ENCODE measurements at regions not wholly inside any gene's neighbourhood (a gene's known extent, or its start where the extent isn't known, plus 50 kb on each side); places are given as distances from the start of the nearest gene placed in this dataset.

DNA sequence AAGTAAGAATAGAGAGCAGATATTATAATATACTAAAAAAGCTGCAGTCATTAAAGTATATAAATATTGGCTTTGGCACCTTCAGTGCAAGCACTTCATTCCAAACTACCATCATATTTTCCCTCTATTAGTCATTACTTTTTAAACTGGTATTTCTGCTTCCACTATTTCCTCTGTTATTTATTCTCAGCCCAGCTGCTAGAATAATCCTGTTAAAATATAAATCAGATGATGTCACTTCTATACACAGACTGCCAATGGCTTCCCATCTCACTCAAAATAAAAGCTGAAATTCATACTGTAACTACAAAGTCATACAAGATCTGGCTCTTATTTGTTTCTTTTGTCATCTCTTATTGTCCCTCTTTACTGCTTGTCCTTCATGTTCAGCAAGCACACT lies 432.9 kb downstream of the TLE4 start:
- no peak for DNase-seq (ENCODE audit: low read depth in 2 of 2)

DNA sequence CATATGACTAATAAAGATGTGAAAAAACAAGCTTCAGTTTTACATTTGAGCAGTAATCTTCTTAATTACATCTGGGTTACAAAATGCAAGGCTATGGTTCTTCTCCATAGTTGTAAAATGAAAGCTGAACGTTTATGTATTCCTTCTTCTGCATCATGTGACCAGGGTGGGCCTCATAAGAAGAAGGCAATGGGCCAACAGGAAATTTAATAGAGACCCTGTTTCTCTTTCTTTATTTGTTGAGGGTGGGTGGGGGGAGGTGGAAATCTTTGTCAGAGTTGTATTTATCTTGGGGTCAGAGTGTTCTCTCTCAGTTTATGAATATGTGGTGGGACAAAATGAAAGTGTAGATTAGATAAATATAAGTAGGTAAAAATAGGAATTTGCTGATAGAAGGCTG lies 418.8 kb downstream of the TLE4 start:
- no peak for DNase-seq (ENCODE audit: low read depth in 2 of 2)

DNA sequence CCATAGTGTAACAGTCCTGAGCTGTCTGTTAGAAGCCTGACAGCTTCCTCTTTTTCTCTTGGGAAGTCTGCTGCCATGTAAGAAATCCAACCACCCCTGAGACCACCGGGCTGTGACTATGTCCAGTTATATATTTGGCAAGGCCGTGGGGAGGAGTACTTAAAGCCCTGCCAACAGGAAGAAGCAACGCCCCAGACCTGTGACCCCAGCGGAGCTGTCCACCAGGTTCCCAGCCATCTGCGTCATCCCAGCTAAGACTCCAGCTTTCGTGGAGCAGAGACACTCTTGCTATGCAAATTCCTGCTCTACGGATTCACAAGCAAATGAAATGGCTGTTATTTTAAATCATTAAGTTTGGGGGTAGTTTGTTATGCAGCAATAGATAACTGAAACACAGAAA lies 417.3 kb downstream of the TLE4 start:
- DNase-seq (ENCODE audit: low read depth in 2 of 2) = no peak

DNA sequence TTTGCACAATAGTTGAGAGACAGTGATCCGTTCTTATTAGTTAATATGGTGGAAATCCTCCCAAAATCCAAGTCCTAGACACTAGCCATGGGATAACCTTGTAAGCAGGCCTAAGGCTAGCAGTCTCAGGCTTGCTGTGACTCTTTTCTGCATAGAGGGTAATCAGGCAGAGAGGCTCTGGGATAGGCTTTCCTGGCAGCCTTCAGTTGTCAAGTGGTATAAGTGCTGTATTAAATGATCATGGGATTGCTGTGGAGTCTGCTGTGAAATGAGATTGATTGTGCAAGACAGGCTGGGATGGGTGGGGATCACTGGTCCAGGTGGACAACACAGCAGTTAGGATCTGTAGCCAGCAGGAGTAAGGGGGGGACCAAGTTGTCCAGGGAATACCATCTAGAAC lies 416.4 kb downstream of the TLE4 start:
- no peak for DNase-seq (ENCODE audit: low read depth in 2 of 2)

DNA sequence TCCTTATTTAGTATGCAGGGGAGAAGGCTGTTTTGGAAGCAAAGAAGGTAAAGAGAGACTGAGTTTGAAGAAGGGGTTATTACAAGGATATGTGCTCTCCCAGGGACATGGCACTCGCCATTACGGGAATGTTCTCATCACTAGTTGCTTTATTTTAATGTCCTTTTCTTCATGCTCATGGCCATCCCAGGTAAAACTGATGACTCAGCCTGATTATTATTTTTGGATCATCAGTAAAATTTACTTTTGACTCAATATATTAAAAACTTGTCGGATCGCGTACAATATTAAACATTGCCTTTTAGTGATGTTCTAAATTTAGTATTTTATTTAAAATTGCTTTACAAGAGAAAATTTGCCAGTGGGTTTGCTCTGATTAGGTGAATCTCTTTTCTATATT lies 414.7 kb downstream of the TLE4 start:
- DNase-seq (ENCODE audit: low read depth in 2 of 2) = no peak

DNA sequence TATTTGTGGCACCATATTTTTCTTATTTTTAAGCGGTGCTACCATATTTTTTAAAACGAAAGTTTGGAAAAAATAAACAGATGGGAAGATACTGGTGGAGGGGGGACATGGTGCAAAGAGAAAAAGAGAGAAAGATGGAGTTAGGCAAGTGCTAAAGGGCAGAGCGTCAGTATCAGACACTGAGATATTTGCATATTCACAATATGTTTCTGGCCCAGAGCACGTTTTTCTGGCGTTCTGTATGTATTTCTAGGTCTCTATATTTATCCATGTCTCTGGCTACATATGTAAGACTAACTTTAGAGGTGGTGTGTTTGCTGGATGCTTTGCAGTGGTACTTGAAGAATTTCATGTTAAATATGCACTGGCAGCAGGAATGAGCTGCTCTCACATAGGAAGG lies 414.0 kb downstream of the TLE4 start:
- DNase-seq (ENCODE audit: low read depth in 2 of 2) = no peak

DNA sequence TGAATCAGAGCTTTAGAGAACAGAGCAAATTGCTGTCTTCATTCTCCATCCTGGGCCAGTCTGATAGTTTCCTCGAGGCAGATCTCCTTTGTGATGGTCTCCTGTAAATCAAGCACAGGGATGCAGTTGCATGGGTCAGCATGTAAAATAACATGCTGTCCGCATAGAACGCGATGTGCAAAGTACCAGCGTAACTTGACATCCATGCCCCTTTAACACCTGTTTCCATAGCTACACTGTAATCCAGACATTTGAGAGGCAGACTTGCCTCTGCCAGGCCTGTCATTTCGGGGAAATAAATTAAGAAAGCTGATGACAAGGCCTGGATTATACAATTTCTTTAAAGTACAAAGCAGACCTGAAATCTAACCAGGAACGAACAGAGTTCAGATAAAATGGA lies 413.5 kb downstream of the TLE4 start:
- DNase-seq (ENCODE audit: low read depth in 2 of 2) = no peak

DNA sequence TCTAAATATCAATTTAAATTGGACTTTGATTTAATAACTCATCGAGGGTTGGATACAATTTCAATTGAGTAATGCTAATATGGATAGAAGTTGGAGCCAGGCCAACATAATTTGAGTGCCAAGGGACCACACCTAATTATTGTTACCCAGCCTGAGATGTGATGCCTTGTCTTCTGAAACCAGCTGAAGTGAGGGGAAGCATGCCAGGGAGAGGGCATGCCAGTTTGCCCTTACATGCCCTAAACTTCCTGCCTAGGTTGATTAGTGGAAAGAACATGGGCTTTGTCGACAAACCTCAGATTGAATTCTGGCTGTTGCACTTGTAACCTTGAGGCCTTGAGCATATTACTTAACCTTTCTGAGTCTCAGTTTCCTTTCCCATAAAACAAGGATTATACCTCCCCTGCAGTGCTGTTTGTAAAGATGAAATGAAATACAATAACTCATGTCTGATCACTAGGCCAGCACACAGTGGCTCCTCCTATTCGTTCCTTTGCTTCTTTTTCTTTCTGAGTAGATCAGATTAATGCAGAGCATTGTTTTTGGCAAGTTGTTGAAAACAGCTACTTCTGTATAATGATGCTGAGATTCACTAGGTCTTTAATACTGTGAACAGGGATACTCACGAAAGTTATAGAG lies 412.8 kb downstream of the TLE4 start:
- no peak for DNase-seq (ENCODE audit: low read depth in 2 of 2)

DNA sequence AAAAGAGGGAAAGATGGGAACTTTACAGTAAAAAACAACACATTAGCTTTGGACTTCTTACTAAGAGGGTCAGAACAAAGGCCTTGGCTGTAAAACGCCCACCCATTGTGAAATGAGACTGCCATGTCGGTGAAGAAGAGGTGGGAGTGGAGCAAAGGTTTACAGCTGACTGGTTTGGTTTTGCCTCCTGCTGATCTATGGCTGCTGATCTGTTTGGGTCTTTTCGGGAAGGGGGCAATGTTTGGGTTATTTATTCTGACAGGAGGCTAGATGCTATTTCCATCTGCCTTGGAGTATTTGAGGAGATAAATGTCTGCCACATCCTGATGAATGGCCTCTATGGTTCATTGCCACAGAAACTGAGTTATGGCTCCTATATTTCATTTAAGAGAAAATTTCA lies 408.7 kb downstream of the TLE4 start:
- no peak for DNase-seq (ENCODE audit: low read depth in 2 of 2)

DNA sequence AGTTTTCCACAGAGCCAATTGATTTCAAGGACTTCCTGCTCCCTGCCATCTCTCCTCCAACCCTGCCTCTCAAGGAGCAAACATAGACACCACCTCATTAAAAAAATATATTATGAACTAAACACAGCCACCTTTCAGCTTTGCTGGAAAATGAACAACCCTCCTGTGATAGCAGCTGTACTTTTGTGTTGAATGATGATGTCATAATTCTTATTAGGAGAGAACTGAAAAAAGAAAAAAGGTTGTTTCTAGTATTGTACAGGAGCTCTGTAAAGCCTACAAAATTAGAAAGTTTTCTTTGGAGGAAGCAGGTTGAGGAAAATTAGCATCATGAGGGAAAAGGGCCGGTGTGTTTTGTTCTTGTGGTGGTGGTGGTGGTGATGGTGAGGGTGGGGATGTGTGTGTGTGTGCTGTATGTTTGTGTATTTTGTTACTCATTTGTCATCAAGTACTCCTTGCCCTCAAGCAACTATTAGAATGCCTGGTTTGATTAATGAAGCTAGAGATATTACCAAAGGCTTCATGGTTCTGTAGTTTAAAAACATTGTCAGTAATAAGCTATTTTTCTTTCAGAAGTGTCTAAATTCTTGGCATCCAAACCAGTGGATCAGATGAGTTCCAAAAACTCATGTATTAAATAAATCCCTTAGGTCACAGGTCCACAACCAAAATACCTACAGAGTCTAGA lies 405.9 kb downstream of the TLE4 start:
- no peak for DNase-seq (ENCODE audit: low read depth in 2 of 2)

DNA sequence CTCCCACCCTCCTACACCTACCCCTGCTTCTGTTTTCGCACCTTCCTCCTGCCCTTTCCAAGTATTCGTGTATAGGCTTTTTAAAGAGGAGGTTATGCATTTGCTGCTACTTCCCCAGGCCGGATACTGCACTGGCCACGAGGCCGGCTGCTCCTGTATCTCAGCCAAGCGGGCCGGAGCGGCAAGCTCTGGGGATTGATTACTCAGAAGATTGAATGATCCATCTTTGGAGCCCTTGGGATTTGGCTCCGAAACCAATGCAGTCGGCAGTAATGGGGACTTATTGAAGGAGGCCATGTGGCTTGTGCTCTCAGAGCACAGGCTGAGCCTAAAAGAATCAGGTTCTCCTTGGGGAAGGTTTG lies 405.3 kb downstream of the TLE4 start:
- no peak for DNase-seq (ENCODE audit: low read depth in 2 of 2)

DNA sequence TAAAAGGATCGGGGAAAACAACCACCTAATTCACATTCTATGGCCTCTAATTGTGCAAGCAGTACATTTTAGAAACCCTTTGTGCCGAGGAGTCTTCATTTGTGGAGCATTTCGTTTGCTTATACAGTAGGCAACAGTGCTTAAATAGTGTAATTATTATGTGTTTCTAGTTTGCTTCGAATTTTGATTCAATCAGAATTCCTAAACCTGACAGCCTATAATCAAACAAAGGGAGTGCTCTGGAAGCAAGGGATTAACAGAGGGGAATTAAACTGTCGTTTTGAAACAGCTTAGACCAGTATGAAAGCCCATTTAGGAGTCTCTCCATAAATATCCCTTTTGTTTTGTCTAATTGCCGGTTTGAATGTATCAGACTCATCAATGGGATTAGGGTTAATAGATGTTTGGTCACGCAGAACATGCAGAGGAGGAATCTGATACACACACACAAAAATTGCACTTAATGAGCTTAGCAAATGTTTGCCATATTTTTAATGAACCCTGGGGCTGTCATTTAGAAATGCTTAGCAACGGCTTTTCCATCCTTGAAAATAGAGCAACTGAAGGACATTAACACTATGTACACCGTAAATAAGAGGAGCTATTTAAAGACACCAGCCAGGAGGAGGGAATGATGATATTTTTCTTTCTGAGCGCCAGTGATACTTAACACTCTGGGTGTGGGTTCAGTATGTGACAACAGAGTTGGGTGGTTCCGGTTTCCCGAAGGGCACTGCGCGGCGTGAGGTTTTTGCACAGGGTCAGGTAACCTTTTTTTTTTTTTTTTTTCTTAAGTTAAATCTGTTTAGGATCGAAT lies 404.7 kb downstream of the TLE4 start:
- no peak for DNase-seq (ENCODE audit: low read depth in 2 of 2)

DNA sequence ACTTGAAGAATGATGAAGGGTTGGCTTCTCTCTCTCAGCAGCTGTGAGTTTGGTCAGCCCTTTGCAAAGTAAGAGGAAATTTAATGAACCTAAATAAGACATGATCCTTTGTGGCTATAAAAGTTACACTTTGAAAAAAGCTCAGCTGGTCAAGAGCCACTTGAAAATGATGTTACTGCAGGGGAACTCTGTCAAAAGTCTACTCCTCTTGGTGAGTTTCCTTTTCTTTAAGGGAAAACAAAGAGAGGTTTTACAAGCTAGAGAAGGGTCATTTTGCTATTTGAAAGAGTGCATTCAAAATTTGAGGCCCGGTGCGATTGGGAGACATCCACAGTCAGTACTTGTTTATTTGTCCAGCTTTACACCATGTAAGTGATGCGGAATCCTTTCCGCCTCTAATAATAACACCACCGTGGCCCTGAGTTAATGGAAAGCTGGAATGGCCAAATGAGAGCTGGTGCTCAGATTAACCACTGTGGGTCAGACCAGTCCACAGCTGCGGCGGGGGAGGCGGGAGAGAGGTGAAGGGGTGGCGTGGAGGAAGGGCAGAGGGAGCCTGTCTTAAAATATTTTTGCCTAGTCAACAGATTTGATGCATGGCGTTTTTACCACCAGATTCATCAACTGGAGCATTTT lies 404.0 kb downstream of the TLE4 start:
- no peak for DNase-seq (ENCODE audit: low read depth in 2 of 2)

DNA sequence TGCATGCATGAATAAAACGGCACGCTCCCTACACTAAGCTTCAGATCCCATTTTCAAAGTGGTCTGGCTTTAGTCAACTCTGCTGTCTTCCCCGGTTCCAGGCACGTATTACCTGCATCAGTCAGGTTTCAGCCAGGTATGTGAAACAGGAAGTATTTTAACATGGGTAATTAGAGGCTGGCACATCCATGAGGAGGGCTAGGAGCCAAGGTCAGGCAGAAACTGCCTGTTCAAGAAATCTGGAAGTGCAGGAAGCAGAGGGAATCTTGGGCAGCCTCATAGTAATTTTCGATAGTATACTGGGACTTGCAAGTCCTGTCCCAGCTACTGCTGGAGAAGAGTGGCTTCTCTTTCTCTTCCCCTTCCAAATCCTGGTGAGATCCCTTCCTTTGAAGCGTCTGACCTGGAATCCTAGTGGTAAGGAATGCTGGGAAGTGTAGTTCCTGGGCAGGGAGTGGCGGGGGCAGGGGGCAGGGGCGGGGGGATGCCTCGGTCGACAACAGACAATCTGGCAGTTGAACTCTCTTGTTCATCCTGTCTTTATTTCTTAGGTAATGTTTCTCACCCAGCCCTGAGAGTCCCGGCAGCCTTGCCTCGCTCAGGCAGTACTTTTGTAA lies 403.1 kb downstream of the TLE4 start:
- DNase-seq (ENCODE audit: low read depth in 2 of 2) = no peak

DNA sequence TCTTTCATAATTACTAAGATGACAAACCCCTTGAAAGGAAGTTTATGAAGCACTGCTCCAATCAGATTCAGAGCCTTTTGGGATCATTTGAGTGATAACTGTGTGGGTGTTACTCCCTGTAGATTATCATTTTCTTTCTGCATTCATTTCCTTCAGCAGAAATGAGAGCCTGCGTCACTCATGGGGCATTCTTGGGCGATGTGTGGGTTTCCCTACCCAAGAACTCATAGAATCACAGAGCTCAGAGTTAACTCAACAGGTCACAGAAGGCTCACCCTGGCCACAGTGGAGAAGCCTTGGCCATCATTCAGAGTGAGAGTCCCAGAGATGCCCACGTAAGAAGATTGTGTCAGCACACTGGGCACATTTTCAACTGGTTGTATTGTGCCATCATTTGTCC lies 401.9 kb downstream of the TLE4 start:
- DNase-seq (ENCODE audit: low read depth in 2 of 2) = no peak

DNA sequence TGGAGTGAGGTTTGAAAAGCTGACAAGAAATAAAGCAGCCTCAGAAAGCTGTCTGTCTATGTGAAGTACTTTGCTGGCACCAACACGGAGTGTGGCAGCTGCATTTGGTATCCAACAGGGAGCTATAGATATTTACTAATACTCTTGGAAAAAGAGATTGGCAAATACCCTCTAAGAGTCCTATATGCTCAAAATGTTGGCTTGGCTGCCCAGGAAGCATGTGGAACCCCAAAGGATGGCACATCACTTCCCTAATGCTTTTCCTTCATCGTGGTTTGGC lies 398.3 kb downstream of the TLE4 start:
- DNase-seq (ENCODE audit: low read depth in 2 of 2) = no peak

DNA sequence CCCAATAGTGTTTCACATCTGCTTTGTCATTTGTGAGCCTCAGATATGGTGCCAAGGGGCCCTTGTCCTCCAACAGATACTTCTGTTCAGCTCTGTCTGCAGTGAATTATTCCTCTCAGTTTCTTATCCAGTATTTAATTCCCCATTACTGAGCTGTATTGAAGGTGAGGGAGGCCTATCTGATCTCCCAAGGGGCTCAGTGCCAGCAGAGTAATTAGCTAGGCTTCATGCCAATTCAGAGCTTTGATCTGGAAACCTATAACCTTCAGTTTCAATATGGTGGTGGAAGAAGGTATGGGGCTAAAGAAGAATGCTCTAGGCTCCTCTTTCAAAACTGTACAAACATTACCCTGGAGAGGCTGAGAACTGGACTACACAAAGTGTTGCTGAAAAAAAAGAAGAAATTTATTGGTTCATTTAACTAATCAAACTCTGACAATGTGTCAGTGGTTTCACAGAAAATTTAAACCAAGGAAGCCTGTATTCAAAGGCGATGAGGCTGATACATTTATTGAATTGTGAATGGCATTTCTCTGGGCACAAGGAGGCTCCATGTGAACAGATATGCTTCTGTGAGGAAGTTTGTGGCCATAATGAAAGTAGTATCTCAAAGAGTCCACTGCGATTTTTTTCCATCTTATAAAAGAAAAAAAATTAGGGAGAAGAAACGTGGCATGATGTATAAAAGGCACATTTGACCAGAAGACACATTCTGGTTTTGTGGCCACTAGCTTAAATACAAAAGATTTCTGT lies 397.8 kb downstream of the TLE4 start:
- DNase-seq (ENCODE audit: low read depth in 2 of 2) = no peak

DNA sequence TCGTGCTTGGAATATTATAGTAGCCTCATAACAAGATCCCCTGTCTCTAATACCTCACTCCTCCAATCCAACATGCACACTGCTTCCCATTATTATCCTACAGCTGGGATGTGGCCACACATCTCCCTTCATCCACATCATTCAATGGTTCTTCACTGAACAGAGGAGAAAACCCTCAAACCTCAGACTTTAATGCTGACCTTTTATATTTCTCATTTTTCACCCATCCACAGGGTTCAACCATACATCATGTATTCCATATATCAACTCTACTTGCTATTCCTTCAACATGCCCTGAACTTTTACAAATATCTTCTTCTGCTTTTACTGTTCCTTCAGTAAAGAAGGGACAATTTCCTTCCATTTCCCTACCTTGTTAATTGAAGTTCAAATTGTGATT lies 396.8 kb downstream of the TLE4 start:
- DNase-seq (ENCODE audit: low read depth in 2 of 2) = no peak

DNA sequence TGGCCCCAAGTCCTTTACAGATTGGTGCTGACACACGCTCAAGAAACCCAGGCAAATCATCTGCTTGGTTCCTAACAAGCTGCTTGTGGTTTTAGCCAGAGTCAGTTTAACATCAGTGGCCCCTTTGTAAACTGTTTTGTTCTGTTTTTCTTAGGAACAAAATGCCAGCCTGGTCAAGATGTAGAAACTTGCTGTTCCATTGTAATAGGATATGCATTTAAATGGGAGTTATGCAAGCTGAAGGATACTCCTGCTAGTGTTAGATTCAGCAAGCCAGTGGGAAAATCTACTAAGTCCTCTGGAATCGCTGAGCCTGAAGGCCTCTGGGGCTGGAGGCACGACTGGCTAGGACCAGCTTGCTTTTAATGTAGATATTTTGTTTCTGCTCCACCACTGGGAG lies 391.1 kb downstream of the TLE4 start:
- no peak for DNase-seq (ENCODE audit: low read depth in 2 of 2)

DNA sequence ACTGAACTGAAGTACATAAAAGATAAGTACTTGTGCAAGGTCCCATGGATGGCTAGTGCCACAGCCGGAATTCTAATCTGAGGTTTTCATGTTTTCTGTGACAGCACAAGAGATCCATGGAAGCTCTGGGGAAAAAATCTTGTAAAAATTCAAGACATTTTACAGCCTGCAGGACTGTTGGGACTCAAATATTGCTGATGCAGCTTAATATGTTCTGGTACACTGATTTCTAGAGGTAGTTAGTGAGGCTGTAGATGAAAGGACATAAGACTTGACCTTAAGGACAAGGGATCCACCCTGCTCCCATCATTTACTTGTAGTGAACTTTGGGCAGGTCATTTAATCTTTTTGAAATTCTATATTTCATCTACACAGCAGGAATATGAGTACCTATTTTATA lies 390.4 kb downstream of the TLE4 start:
- DNase-seq (ENCODE audit: low read depth in 2 of 2) = no peak

DNA sequence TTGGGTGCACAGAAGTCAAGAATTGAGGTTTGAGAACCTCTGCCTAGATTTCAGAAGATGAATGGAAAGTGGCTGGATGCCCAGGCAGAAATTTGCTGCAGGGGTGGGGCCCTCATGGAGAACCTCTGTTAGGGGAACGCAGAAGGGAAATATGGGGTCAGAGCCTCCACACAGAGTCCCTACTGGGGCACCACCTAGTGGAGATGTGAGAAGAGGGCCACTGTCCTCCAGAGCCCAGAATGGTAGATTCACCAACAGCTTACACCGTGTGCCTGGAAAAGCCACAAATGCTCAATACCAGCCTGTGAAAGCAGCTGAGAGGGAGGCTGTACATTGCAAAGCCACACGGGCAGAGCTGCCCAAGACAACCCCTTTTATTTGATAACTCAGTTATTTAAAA lies 383.5 kb downstream of the TLE4 start:
- no peak for DNase-seq (ENCODE audit: low read depth in 2 of 2)

DNA sequence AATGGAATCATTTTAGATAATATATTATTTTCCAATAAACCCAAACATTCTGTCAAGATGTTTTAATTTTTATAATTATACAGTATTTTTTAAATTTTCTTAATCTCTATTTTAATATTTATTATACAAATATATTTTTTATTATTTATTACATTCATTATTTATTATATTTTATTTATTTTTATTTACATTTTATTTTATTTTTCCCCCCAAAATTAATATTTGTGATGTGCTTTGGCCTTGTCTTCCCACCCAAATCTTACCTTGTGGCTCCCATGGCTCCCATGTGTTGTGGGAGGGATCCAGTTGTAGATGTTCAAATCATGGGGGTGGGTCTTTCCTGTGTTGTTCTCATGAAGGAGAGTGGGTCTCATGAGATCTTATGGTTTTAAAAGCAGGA lies 382.1 kb downstream of the TLE4 start:
- no peak for DNase-seq (ENCODE audit: low read depth in 2 of 2)

Data from activated CD4-positive, alpha-beta T cell treated with anti-CD3 and anti-CD28 coated beads for 24 hours (primary cell).